CD4-positive, alpha-beta T cell treated with Interferon alpha-2 for 1 hour (primary cell): ENCODE measurements at regions not wholly inside any gene's neighbourhood (a gene's known extent, or its start where the extent isn't known, plus 50 kb on each side); places are given as distances from the start of the nearest gene placed in this dataset.

Experiments
- DNase-seq, 2 donors: peaks; one replicate each; pipeline ENCODE4 v3.0.0-alpha.2; 2020 to 2022

- no peak for DNase-seq
Measured at GRCh38 chr9:134276453-134277245, 49.6 kb upstream of the RXRA start.
